ENCODE measurements at regions not wholly inside any gene's neighbourhood (a gene's known extent, or its start where the extent isn't known, plus 50 kb on each side); places are given as distances from the start of the nearest gene placed in this dataset.

- DNase-seq = no peak
These were observed 225.5 kb upstream of the POU2AF2 start for GRCh38 chr11:111019871-111020670.

GRCh38 chr11:111019451-111019850 lies 226.1 kb upstream of the POU2AF2 start:
- no peak for DNase-seq

GRCh38 chr11:111018566-111018965 lies 227.0 kb upstream of the POU2AF2 start:
- no peak for DNase-seq

- DNase-seq = no peak
These were observed 233.0 kb upstream of the POU2AF2 start for GRCh38 chr11:111012491-111012890.

- DNase-seq = no peak
These were observed 234.3 kb upstream of the POU2AF2 start for GRCh38 chr11:111011275-111011594.

GRCh38 chr11:111010391-111011274 lies 234.9 kb upstream of the POU2AF2 start:
- DNase-seq = no peak

- DNase-seq = no peak
These were observed 239.3 kb upstream of the POU2AF2 start for GRCh38 chr11:111006227-111006626.

- DNase-seq = no peak
These were observed 243.4 kb upstream of the POU2AF2 start for GRCh38 chr11:111001986-111002611.

- DNase-seq = no peak
These were observed 244.5 kb upstream of the POU2AF2 start for GRCh38 chr11:111001081-111001430.

GRCh38 chr11:111000400-111001080 lies 245.0 kb upstream of the POU2AF2 start:
- DNase-seq = no peak

- DNase-seq = no peak
These were observed 253.0 kb upstream of the POU2AF2 start for GRCh38 chr11:110992481-110992880.

GRCh38 chr11:110991661-110992355 lies 253.7 kb upstream of the POU2AF2 start:
- DNase-seq = peak; percentile 24 to 36

GRCh38 chr11:110990311-110990710 lies 255.2 kb upstream of the POU2AF2 start:
- no peak for DNase-seq

GRCh38 chr11:110989428-110990133 lies 255.9 kb upstream of the POU2AF2 start:
- DNase-seq = no peak

- no peak for DNase-seq
These were observed 256.9 kb upstream of the POU2AF2 start for GRCh38 chr11:110988671-110989070.

GRCh38 chr11:110986016-110986415 lies 259.5 kb upstream of the POU2AF2 start:
- no peak for DNase-seq

- DNase-seq = no peak
These were observed 260.0 kb upstream of the POU2AF2 start for GRCh38 chr11:110985547-110985946.

- no peak for DNase-seq
These were observed 260.8 kb upstream of the POU2AF2 start for GRCh38 chr11:110984693-110985092.

- no peak for DNase-seq
These were observed 261.4 kb upstream of the POU2AF2 start for GRCh38 chr11:110984147-110984546.

- DNase-seq = no peak
These were observed 263.3 kb upstream of the POU2AF2 start for GRCh38 chr11:110982214-110982613.

GRCh38 chr11:110979696-110980095 lies 265.8 kb upstream of the POU2AF2 start:
- no peak for DNase-seq

GRCh38 chr11:110977661-110978060 lies 265.4 kb upstream of the ARHGAP20 start:
- no peak for DNase-seq

Measured in hippocampal formation (tissue), 2 donors.